Prostate gland (tissue), 2 donors: ENCODE measurements at regions not wholly inside any gene's neighbourhood (a gene's known extent, or its start where the extent isn't known, plus 50 kb on each side); places are given as distances from the start of the nearest gene placed in this dataset.

Experiments used
- DNase-seq: peaks from one replicate; pipeline ENCODE4 v3.0.0-alpha.2; 2019; ENCODE audit warnings: low spot score
- H3K27ac ChIP-seq, 2 donors: fragments of 200-600 bp; sonication (generic); 2 replicates each; pipeline ENCODE4 v1.5.1; 2017 to 2019
- H3K27me3 ChIP-seq: fragments of 200-600 bp; sonication (generic); replicated peaks from 2 replicates; pipeline ENCODE4 v1.5.1; 2019; ENCODE audit not compliant: insufficient read depth
- H3K36me3 ChIP-seq, 2 donors: fragments of 200-600 bp; sonication (generic); 1 replicate in 1 of 2; 2 replicates in 1 of 2; pipeline versions ENCODE4 v1.5.1 to v1.8.1; 2017 to 2019
- H3K4me1 ChIP-seq: fragments of 200-600 bp; sonication (generic); replicated peaks from 2 replicates; pipeline ENCODE4 v1.5.1; 2019
- H3K4me3 ChIP-seq, 2 donors: fragments of 200-600 bp; sonication (generic); 2 replicates each; pipeline ENCODE4 v1.5.1; 2017 to 2019
- H3K9me3 ChIP-seq: fragments of 200-600 bp; sonication (generic); 2 replicates; pipeline ENCODE4 v1.5.1; 2017
- POLR2A ChIP-seq: fragments of 450-650 bp; IDR thresholded peaks from one replicate; pipeline ENCODE4 v1.6.1; 2016; ENCODE audit warnings: antibody characterized with exemption, mild to moderate bottlenecking
- POLR2AphosphoS5 ChIP-seq: sonication (generic); formaldehyde crosslinking; IDR thresholded peaks from one replicate; pipeline ENCODE4 v1.6.1; 2017; ENCODE audit warnings: antibody characterized with exemption
- WGBS: methylation state at CpG from one replicate; pipeline ENCODE4 v1.1.5; 2018; 5-methylcytosine and 5-hydroxymethylcytosine counted together
- intact Hi-C: fragments of 100-400 bp; cut with DNase I; formaldehyde crosslinking; loops from one replicate; pipeline ENCODE4 v1.14.2; 2022
- TF ChIP-seq, protein P1 (sequence below), 4 experiments: fragments of 200-600 bp in 2 of 4; fragments of 450-650 bp in 2 of 4; sonication (generic) in 2 of 4; IDR thresholded peaks; 1 replicate in 3 of 4; 2 replicates in 1 of 4; pipeline ENCODE4 v1.5.1; 2016 to 2019; ENCODE audit warnings: antibody characterized with exemption in 4 of 4, mild to moderate bottlenecking in 2 of 4, moderate library complexity in 2 of 4

GRCh38 chr5:166062719-166063118, 2228.7 kb upstream of the WWC1 start:
- H3K27me3 ChIP-seq: no peaks in the 10 kb centered on the region
- no peak overlapping the region for H3K4me3 ChIP-seq
- H3K27ac ChIP-seq: no peak overlapping the region
- H3K9me3 ChIP-seq: no peaks in the 10 kb centered on the region
- intact Hi-C loops: no loop called here
- H3K4me1 ChIP-seq: no peaks in the 10 kb centered on the region
- no peaks in the 10 kb centered on the region for H3K36me3 ChIP-seq
- DNase-seq: no peak
- TF ChIP-seq POLR2AphosphoS5: peak; percentile 53
- TF ChIP-seq, protein P1, sequence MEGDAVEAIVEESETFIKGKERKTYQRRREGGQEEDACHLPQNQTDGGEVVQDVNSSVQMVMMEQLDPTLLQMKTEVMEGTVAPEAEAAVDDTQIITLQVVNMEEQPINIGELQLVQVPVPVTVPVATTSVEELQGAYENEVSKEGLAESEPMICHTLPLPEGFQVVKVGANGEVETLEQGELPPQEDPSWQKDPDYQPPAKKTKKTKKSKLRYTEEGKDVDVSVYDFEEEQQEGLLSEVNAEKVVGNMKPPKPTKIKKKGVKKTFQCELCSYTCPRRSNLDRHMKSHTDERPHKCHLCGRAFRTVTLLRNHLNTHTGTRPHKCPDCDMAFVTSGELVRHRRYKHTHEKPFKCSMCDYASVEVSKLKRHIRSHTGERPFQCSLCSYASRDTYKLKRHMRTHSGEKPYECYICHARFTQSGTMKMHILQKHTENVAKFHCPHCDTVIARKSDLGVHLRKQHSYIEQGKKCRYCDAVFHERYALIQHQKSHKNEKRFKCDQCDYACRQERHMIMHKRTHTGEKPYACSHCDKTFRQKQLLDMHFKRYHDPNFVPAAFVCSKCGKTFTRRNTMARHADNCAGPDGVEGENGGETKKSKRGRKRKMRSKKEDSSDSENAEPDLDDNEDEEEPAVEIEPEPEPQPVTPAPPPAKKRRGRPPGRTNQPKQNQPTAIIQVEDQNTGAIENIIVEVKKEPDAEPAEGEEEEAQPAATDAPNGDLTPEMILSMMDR (IDR thresholded peaks at IDR 0.05): no peak

DNA sequence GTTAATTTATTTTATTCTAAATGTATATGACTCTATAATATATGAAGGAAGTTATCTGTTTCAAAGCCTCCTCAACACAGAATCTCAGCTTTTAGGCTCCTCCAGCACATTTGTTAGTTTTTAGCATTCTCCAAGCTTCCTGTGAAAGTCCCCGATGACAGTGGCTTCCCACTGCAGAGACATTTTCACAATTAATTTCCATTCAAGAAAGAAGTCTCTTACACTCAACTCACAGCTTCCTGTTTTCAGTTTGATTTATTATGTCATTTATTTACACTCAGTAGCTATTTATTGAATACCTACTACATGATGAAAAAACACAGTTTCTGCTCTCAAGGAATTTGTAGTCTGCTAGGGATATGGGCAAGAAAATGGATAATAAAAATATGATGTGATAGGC, 2228.2 kb upstream of the WWC1 start:
- Histone ChIP-seq H3K36me3 (no peaks in the 10 kb centered on the region), H3K27ac (no peak overlapping the region), H3K4me1 (no peaks in the 10 kb centered on the region), H3K27me3 (no peaks in the 10 kb centered on the region), H3K9me3 (no peaks in the 10 kb centered on the region), H3K4me3 (no peak overlapping the region)
- DNase-seq: no peak
- intact Hi-C loops: no loop called here
- TF ChIP-seq, protein P1 (IDR thresholded peaks at IDR 0.05): no peak
- TF ChIP-seq POLR2AphosphoS5: no peak
- WGBS: 12% methylated on average over 1 of the region's 1 CpG

DNA sequence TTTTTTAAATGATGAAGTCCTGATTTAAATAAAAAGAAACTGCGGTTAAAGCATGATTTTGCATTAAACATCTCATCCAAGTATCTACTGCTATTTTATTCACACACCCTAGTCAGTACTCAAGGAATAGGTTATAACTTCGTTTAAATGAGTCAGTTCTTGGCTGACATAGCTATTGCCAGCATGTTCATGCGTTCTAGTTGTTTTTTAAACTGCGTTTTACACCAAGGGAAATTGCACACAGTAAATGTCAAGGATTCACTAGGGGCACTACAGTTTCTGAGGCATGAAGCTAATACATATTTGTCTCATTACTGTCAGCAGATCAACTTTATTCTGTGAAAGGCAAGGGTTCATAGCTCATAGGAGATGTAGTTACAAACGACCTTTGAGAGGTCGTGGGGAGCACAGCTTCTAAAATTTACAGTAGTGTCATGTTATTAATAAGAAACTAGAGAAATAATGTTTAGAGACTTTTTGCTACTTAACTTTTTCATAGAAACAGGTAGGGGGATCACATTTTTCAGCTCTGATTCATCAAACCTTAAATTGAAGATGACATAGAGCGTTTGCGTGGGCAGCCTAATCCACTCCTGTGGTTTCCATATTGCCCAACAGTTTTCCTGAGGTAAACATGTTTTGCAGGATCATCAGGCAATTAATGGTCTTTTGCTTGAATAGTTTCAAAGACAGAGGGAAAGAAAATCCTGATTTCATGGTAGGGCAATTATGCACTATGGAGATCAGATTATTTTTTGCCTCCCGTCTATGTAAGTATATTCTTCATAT, 2222.7 kb upstream of the WWC1 start:
- Histone ChIP-seq H3K4me1 (no peaks in the 10 kb centered on the region), H3K36me3 (no peaks in the 10 kb centered on the region), H3K27me3 (no peaks in the 10 kb centered on the region), H3K4me3 (no peak overlapping the region), H3K9me3 (no peaks in the 10 kb centered on the region), H3K27ac (no peak overlapping the region)
- TF ChIP-seq, protein P1 (IDR thresholded peaks at IDR 0.05): no peak
- TF ChIP-seq POLR2AphosphoS5: no peak
- no peak for TF ChIP-seq POLR2A
- intact Hi-C loops: no loop called here
- WGBS: 73% methylated on average over 9 of the region's 9 CpGs
- DNase-seq: no peak

DNA sequence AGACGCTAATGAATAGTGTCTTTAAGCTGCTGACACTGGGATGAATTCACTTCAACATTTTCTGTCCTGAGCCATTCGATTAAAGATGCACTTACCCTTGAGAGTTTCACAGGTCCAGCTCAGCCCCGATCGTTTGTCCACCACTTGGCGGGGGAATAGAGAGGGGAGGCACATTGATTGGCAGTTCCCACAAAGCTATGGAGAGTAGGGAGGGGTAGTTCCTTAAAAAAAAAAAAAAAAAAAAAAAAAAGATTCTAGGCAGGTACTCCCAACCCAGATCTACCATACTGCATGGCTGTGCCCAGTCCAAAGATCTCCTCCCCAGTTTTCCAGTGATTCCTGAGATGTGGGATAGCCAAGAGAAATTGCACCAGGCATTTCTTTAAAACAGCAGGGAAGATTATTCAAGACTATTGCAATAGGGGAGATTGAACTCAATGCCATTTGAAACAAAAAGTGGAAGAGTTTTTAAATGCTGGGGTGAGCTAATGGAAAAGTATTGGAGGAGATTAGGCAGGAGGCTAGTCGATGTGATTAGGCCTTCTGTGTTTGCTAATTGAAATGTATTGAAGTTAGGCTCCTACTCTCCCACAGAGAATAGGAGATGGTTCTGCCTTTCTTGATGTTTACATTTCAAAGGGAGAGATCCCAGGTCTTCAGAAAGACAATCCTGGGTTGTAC, 2217.4 kb upstream of the WWC1 start:
- Histone ChIP-seq H3K9me3 (no peaks in the 10 kb centered on the region), H3K36me3 (no peaks in the 10 kb centered on the region), H3K27ac (no peak overlapping the region), H3K27me3 (no peaks in the 10 kb centered on the region), H3K4me1 (no peaks in the 10 kb centered on the region), H3K4me3 (no peak overlapping the region)
- no peak for DNase-seq
- 65% methylated on average over 6 of the region's 6 CpGs for WGBS
- intact Hi-C loops: no loop called here
- TF ChIP-seq POLR2AphosphoS5 (no peak), POLR2A (no peak)
- TF ChIP-seq, protein P1 (IDR thresholded peaks at IDR 0.05): no peak
